ENCODE measurements at regions not wholly inside any gene's neighbourhood (a gene's known extent, or its start where the extent isn't known, plus 50 kb on each side); places are given as distances from the start of the nearest gene placed in this dataset.

DNA sequence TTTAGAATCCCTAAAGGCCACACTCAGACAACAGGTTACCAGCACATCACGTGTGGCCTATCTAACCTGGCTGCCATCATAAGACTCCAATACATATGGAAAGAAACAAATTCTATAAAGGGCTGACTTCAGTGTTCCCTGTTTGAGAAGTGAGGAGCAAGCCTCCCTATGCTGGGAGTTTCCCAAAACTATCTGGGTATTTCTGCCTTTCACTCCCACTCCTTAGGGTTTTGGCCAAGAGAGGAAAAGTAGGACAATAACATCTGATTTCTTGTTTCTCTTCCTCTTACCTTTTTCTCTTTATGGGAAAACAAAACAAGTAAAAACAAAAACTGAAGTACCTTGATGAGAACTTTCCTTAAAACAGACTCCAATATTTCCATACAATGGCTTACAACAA is 121.5 kb upstream of the COL8A1 start:
- TF ChIP-seq EP300 (IDR thresholded peaks at IDR 0.05), result no peak
- no peak for TF ChIP-seq CTCF (IDR thresholded peaks at IDR 0.05)
- TF ChIP-seq POLR2AphosphoS5 (IDR thresholded peaks at IDR 0.05), result no peak
- TF ChIP-seq POLR2A (IDR thresholded peaks at IDR 0.05), result no peak

All from gastroesophageal sphincter (tissue), 3 donors.